ENCODE measurements at regions not wholly inside any gene's neighbourhood (a gene's known extent, or its start where the extent isn't known, plus 50 kb on each side); places are given as distances from the start of the nearest gene placed in this dataset.

- TF ChIP-seq NR3C1 (CRISPR knock-in tag; conservative IDR thresholded peaks at IDR 0.05; ENCODE audit: low read depth) (no peak), ZNF416 (CRISPR knock-in tag; IDR thresholded peaks at IDR 0.05) (no peak), ZNF512 (CRISPR knock-in tag; IDR thresholded peaks at IDR 0.05; ENCODE audit: borderline replicate concordance) (no peak), ZBTB43 (CRISPR knock-in tag; IDR thresholded peaks at IDR 0.05) (no peak), SMAD3 (CRISPR knock-in tag; IDR thresholded peaks at IDR 0.05; ENCODE audit: borderline replicate concordance) (no peak)
- peaks cover 49% of the 10 kb centered on the region for H3K4me1 Mint-ChIP-seq
- ChIA-PET POLR2A (interaction anchor here (0.7 kb wide), 1 partner anchor 266 kb away, joined by 3 read pairs; no protein-coding TSS in a partner anchor), CTCF (no interaction called here)
- DNase-seq (ENCODE audit: low spot score) (no peak), ATAC-seq (no peak)
- no peaks in the 10 kb centered on the region for H3K36me3 Mint-ChIP-seq
- H3K4me3 Mint-ChIP-seq = no peak overlapping the region
- no peaks in the 10 kb centered on the region for H3K27me3 Mint-ChIP-seq (ENCODE audit: low read depth)
- H3K27ac Mint-ChIP-seq = peak overlapping the region; percentile 10; the same call in 1 of the 2 replicates
- H3K9me3 Mint-ChIP-seq = no peaks in the 10 kb centered on the region
These were observed 308.9 kb downstream of the CWC27 start for GRCh38 chr5:65077653-65078052.

- ATAC-seq = no peak
- no peaks in the 10 kb centered on the region for H3K27me3 Mint-ChIP-seq (ENCODE audit: low read depth)
- TF ChIP-seq, protein P1, sequence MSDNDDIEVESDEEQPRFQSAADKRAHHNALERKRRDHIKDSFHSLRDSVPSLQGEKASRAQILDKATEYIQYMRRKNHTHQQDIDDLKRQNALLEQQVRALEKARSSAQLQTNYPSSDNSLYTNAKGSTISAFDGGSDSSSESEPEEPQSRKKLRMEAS (CRISPR knock-in tag; IDR thresholded peaks at IDR 0.05) = no peak
- TF ChIP-seq ZNF121 (CRISPR knock-in tag; IDR thresholded peaks at IDR 0.05) = no peak
- no peak for TF ChIP-seq CBFB (CRISPR knock-in tag; IDR thresholded peaks at IDR 0.05; ENCODE audit: low read depth)
- TF ChIP-seq ZBTB21 (CRISPR knock-in tag; IDR thresholded peaks at IDR 0.05; ENCODE audit: borderline replicate concordance) = no peak
- POLR2A ChIA-PET = interaction anchor here (0.7 kb wide), 1 partner anchor 267 kb away, joined by 3 read pairs; no protein-coding TSS in a partner anchor
- CTCF ChIA-PET = interaction anchor here (1.0 kb wide), 1 partner anchor 22 kb away, joined by 3 read pairs; no protein-coding TSS in a partner anchor
- no peak overlapping the region for H3K4me3 Mint-ChIP-seq
- no peaks in the 10 kb centered on the region for H3K9me3 Mint-ChIP-seq
- peaks cover 49% of the 10 kb centered on the region for H3K4me1 Mint-ChIP-seq
- DNase-seq (ENCODE audit: low spot score) = no peak
- H3K36me3 Mint-ChIP-seq = no peaks in the 10 kb centered on the region
- peak overlapping the region; percentile 10; the same call in 1 of the 2 replicates for H3K27ac Mint-ChIP-seq
These were observed 309.6 kb downstream of the CWC27 start for GRCh38 chr5:65078331-65078730.

DNA sequence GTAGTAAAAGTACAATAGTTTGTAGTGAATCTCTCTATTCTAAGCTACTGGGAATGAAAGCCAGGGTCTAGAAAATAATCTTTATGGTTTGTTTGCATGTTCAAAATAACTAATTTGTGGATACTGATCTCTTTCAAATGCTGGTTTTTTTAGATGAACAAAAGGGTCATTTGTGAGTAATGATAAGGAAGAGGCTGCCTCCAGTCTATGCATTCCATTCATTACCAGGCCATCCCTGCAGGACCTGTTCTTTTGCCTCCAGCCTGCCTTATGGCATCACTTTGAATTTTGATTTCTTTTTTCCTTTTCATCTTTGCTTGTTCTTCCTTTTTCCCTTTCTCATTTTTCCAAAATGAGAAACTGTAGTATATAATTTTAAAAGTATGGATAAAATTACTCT is 312.3 kb downstream of the CWC27 start:
- DNase-seq (ENCODE audit: low spot score) (no peak), ATAC-seq (no peak)
- POLR2A ChIA-PET = no interaction called here
- Mint-ChIP-seq H3K9me3 (no peaks in the 10 kb centered on the region), H3K4me3 (no peak overlapping the region), H3K4me1 (peaks cover 43% of the 10 kb centered on the region), H3K36me3 (no peaks in the 10 kb centered on the region), H3K27ac (no peak overlapping the region), H3K27me3 (ENCODE audit: low read depth) (no peaks in the 10 kb centered on the region)
- no peak for TF ChIP-seq NFE2L1 (CRISPR knock-in tag; IDR thresholded peaks at IDR 0.05)
- no peak for TF ChIP-seq GTF2I (CRISPR knock-in tag; conservative IDR thresholded peaks at IDR 0.05)
- no peak for TF ChIP-seq SMAD3 (CRISPR knock-in tag; IDR thresholded peaks at IDR 0.05; ENCODE audit: borderline replicate concordance)
- TF ChIP-seq PRRX2 (CRISPR knock-in tag; IDR thresholded peaks at IDR 0.05) = no peak
- TF ChIP-seq NR3C1 (CRISPR knock-in tag; conservative IDR thresholded peaks at IDR 0.05; ENCODE audit: low read depth) = no peak
- TF ChIP-seq, protein P2, sequence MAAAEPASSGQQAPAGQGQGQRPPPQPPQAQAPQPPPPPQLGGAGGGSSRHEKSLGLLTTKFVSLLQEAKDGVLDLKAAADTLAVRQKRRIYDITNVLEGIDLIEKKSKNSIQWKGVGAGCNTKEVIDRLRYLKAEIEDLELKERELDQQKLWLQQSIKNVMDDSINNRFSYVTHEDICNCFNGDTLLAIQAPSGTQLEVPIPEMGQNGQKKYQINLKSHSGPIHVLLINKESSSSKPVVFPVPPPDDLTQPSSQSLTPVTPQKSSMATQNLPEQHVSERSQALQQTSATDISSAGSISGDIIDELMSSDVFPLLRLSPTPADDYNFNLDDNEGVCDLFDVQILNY (CRISPR knock-in tag; IDR thresholded peaks at IDR 0.05) = no peak
- CTCF ChIA-PET = no interaction called here

DNA sequence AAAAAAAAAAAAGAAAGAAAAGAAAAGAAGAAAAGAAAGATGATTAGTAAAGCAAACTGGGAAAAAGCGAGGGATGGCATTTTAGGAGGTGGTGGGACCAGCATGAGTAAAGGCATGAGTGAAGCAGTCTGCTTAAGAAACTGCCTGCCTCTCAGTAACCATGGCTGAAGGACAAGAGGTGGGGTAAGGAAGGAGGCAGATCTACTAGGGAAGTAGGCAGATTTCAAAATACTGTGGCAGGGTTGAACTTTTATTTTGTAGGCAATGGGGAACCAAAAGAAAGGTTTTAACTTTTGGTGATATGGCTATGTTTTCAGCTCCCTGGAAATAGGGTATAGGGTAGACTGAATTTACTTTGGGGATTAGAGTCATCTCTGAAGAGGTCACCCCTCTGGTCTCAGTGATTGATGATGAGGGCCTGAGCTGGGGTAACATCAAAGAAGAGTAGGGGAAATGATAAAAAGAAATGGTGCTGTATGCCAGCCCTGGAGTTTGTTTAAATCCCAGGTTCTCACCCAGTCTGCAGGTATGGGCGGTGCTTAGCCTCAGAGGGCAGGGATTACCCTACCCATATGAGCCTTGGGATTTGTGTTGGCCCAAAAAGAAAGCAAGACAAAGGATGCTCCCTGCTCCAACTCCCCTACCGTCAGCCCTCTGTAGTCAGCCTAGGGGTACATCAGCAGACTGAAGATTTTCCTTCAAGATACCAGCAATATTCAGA is 316.2 kb downstream of the CWC27 start:
- Mint-ChIP-seq H3K9me3 (no peaks in the 10 kb centered on the region), H3K4me1 (peaks cover 9% of the 10 kb centered on the region), H3K4me3 (no peak overlapping the region), H3K27me3 (ENCODE audit: low read depth) (no peaks in the 10 kb centered on the region; the same call in 1 of the 2 replicates), H3K27ac (no peak overlapping the region), H3K36me3 (no peaks in the 10 kb centered on the region)
- ATAC-seq (peak; percentile 85), DNase-seq (ENCODE audit: low spot score) (no peak)
- TF ChIP-seq ZNF232 (CRISPR knock-in tag; IDR thresholded peaks at IDR 0.05) (no peak), MYBL2 (CRISPR knock-in tag; IDR thresholded peaks at IDR 0.05) (no peak), RELA (CRISPR knock-in tag; IDR thresholded peaks at IDR 0.05; ENCODE audit: borderline replicate concordance) (no peak), GRHL2 (CRISPR knock-in tag; IDR thresholded peaks at IDR 0.05; ENCODE audit: insufficient replicate concordance, severe bottlenecking) (no peak), RORB (CRISPR knock-in tag; IDR thresholded peaks at IDR 0.05) (no peak), JUN (CRISPR knock-in tag; IDR thresholded peaks at IDR 0.05) (no peak)
- ChIA-PET POLR2A (no interaction called here), CTCF (interaction anchor here (0.7 kb wide), 1 partner anchor 240 kb away, joined by 3 read pairs; no protein-coding TSS in a partner anchor)
